Skeletal muscle cell (primary cell): ENCODE measurements at regions not wholly inside any gene's neighbourhood (a gene's known extent, or its start where the extent isn't known, plus 50 kb on each side); places are given as distances from the start of the nearest gene placed in this dataset.
A peak's percentile ranks its signal among the peaks of the same experiment; 100 is the strongest.
"Not testable (repeated sequence)": the region's sequence is repeated elsewhere in the genome, so short reads cannot be mapped to it uniquely, and the experiment has no call there.

ENCODE experiments used
- DNase-seq: peaks from one replicate; pipeline ENCODE4 v3.0.0-alpha.2; 2010; ENCODE audit warnings: low read depth
- H3K4me3 ChIP-seq: 2 replicates; pipeline ENCODE4 v1.5.1; 2011; ENCODE audit warnings: low read depth, mild to moderate bottlenecking, control low read depth, low read length, moderate library complexity

DNA sequence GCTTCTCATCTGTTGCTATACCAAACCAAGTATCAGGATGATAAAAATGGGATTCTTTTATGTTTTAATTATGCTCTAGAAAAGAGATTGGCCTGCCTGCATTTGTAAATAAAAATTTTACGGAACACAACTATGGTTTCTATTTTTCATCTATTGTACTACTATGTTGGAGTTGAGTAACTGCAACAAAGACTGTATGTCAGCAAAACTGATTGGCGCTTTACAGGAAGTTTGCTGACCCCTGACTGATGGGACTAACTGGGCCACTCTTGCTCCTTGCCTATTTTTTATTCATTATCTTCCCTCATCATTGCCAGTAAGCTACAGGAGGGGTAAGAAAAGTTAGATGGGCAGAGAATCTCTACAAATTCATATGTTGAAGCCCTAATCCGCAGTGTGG is 242.3 kb downstream of the FSIP2 start:
- DNase-seq = no peak
- H3K4me3 ChIP-seq = no peak overlapping the region

- DNase-seq = peak; percentile 12
- H3K4me3 ChIP-seq = no peak overlapping the region
Measured at GRCh38 chr2:185984670-185985069, 246.1 kb downstream of the FSIP2 start.

- not testable (repeated sequence) for DNase-seq, H3K4me3 ChIP-seq
Measured at GRCh38 chr2:185988907-185989306, 250.3 kb downstream of the FSIP2 start.

DNA sequence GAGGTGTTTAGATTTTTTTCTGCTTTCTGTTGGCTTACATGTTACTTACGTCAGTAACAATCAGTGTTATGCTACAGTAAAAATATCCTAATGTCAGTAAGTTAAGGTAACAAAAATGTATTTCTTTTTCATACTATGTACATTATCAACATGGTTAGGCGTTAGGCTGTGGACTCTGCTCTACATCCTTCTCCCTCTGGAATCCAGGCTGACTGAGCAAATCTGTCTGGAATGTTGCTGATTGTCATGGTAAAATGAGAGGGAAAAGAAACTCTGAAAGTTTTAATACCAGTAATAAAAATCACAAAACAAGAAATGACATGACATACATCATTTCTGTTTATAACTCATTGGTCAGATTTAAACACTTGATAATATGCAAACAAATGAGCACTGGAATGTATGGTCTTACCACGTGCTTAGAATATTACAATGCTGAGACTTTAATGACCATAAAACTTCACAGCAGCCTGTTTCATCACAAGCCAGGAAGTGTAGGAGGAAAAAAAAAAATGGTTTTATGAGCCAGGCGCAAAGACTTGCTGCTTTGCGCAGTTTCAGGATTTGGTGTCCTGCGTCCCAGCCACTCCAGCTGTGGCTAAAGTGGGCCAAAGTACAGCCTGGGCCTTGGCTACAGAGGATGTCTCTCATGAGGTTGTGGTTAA is 252.4 kb downstream of the FSIP2 start:
- peak; percentile 48 for DNase-seq
- H3K4me3 ChIP-seq = no peak overlapping the region

DNA sequence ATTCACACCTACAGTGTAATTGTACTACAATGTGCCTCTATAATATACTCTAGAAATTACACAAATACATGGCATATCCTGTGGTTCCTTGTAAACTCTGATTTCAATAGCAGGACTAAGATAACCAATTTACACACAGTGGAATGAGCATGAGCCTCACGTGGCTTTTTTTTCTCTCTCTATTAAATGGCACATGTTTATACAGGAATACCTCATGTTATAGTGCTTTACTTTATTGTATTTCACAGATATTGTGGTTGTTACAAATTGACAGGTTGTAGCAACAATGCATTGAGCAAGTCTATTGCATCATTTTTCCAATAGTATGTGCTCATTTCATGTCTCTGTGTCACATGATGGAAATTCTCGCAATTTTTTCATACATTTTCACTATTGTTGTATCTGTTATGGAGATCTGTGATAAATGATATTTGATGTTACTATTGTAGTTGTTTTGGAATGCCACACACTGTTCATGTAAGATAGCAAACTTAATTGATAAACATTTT is 260.0 kb downstream of the FSIP2 start:
- no peak for DNase-seq
- H3K4me3 ChIP-seq = no peak overlapping the region

DNA sequence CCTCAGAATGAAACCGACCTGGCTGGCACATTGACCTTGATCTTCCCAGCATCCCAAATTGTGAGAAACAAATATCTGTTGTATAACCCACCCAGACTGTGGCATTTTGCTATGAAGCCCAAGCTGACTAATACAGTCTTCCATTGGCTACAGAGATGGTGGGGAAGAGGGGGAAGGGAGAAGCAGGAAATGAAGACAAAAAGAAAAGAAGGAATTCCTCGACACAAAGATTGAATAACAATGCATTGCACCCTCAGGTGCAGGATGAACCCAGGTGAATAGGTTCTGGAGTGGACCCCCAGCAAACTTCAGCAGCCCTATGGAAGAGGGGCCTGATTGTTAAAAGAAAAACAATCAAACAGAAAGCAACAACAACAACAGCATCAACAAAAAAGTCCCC is 270.7 kb downstream of the FSIP2 start:
- no peak overlapping the region for H3K4me3 ChIP-seq
- DNase-seq = no peak

GRCh38 chr2:186017278-186017677 is 278.7 kb downstream of the FSIP2 start:
- DNase-seq = no peak
- H3K4me3 ChIP-seq = no peak overlapping the region

DNA sequence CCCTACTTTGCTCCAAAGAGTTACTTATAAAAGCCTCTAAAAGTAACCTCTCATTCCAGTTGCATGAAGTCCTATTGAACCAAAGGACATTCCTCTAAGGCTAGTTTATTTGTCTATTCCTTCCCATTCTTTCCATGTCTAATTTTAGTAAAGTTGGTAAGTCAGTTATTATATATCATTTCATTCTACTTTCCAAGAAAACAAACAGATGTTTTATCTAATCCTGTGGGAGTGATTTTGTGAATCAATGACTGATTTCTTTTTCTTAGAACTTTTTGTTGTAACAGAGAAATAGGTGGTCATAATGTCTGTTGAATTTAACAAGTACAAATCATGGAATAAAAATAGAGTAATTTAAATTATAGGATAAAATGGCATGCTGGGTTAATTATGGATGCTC is 286.3 kb downstream of the FSIP2 start:
- DNase-seq = no peak
- H3K4me3 ChIP-seq = no peak overlapping the region

DNA sequence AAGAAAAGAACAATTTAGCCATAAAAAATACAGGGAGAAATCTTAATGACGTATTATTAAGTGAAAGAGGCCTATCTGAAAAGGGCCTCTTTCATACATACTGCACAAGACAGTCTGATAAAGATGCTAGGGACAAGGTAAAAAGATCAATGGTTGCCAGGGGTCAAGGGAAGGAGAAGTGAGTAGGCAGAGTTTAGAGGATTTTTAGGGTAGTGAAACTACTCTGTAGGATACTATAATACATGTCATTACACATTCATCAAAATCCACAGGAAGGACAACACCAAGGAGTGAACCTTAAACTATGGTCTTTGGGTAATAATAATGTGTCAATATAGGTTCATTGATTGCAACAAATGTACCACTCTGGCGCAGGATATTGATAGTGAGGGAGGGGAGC is 289.3 kb downstream of the FSIP2 start:
- no peak overlapping the region for H3K4me3 ChIP-seq
- DNase-seq = no peak

DNA sequence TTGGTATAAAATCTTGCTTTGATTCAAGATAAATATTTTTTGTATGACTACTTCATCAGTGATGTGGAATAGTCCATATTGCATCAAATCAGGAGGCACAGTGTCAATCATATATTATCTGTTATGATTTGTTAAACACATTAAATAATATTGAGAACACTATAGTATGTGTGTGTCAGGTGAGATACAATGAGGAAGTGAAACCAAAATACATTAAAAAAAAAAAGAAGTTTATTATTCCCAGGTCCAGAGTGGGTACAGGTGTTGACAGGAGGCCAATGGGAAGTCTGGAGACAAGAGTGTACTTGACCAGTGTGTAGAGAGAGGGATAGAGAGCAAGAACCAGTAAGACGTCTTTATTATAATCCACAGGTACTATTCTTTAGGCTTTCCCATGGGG is 292.6 kb downstream of the FSIP2 start:
- H3K4me3 ChIP-seq = no peak overlapping the region
- DNase-seq = no peak

DNA sequence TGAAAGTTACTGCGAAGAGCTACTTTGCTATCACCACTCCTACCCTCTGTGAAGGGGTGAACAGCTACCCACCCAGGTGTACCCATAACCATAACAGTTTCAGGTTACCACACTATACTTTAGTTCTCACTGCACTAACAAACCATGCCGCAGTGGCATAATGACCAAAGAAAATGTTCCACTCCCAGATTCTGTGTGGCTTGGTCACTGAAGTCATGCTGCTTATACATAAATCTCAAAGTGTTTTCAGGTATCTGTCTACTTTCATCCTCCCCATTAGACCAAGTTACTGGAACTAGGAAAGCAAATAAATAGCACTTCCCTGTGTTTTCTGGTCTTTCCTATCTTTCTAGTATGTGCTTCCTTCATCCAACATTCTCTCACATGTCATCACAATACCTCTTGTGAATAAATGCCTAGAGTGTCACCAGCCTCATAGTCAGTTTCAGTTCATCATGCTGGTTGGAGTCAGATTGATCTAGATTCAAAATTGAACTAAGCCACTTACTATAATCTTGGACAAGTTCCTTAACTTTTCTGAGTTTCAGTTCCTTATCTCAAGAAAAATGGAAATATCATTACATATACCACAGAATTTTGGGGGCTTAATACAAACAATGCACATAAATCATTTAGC is 293.6 kb downstream of the FSIP2 start:
- no peak for DNase-seq
- H3K4me3 ChIP-seq = no peak overlapping the region

- H3K4me3 ChIP-seq = no peak overlapping the region
- DNase-seq = no peak
Measured at GRCh38 chr2:186032930-186033329, 294.3 kb downstream of the FSIP2 start.

GRCh38 chr2:186033541-186033940 is 294.9 kb downstream of the FSIP2 start:
- no peak overlapping the region for H3K4me3 ChIP-seq
- no peak for DNase-seq

DNA sequence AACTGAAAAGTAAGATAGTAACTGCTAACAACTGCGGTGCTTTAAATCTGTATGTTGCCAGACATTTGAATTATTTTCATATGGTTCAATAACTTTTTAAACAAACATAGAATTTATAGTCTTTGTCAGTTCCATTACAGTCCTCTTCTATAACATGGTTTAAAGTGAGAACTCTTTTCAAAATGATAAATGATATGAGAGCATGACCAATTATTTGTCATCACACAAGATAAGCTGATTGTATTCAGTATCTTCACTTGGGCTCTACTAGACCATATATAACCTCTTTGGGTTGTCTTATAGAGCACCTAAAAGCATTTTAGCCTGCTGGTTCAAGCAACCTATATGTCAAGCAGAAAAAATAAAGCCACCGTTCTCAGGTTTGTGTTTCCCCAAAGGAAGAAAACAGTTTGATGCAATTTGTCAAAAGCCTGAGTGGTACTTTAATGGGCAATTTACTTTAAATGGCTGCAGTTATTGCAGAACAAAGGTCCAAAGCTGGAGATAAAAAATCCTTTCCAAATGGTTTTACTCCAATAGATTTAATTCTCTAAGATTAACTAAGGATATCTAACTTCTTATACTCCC is 298.4 kb downstream of the FSIP2 start:
- DNase-seq = no peak
- no peak overlapping the region for H3K4me3 ChIP-seq

DNA sequence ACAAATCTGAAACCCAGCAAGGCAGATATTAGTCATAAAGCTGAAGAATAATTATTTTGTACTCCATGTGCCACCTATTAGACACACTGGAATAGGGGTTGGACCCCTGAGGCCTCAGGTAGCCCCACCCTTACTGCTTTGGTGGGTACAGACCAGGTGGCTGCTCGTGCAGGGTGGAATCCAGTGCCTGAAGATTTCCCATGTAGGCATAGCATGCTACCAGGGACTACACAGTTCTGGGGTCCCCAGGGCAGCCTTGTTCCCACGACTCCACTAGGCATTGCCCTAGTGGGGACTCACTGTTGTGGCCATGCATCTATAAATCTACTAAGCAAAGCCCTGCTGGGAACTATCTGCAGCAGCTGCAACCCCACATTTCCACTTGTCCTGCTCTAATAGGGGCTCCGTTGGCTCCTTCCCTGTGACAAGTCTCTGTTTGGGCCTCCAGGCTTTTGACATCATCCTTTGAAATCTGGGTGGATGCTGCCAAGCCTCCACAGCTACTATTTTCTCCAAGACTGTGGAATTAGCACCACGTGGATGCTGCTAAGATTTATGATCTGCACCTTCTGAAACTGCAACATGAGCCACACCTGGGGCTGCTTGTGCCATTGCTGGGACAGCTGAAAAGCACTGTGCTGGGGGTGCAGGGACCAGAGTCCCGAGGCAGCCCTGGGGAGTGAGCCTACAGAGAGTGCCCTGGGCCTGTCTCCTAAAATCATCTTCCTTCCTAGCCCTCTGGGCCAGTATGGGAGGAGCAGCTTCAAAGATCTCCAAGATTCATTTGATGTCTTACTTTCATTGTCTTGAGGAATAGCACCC is 303.8 kb downstream of the FSIP2 start:
- no peak for DNase-seq
- H3K4me3 ChIP-seq = no peak overlapping the region

GRCh38 chr2:186044761-186045160 is 306.2 kb downstream of the FSIP2 start:
- no peak for DNase-seq

GRCh38 chr2:186052930-186053329 is 314.3 kb downstream of the FSIP2 start:
- DNase-seq = no peak
- no peak overlapping the region for H3K4me3 ChIP-seq

More at GRCh38 chr2:186044761-186045160, 306.2 kb downstream of the FSIP2 start:
- H3K4me3 ChIP-seq = no peak overlapping the region

DNA sequence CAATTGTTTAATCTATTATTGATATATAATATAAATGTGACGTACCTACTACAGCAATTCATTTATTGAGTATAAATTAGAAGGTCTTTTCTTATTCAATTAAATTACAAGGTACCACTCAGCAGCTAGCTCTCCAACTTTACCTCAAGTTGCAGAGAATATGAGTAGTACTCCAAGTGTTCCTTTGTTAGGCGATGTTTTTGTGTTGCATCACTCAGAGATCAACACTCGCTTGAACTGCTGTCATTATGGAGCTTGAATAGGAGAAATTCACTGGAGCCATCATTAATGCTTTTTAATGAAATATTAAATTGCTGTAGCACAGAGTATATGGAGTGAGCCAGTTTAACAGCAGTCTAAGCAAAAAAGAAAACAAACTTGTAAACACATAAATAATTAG is 320.0 kb downstream of the FSIP2 start:
- no peak overlapping the region for H3K4me3 ChIP-seq
- no peak for DNase-seq

- no peak overlapping the region for H3K4me3 ChIP-seq
- no peak for DNase-seq
Measured at GRCh38 chr2:186059096-186059495, 320.5 kb downstream of the FSIP2 start.
